Spleen (tissue), 7 donors: ENCODE measurements at regions not wholly inside any gene's neighbourhood (a gene's known extent, or its start where the extent isn't known, plus 50 kb on each side); places are given as distances from the start of the nearest gene placed in this dataset.

ENCODE experiments used
- POLR2A ChIP-seq, 3 donors: fragments of 450-650 bp; IDR thresholded peaks; one replicate each; pipeline ENCODE4 v1.5.1; 2017; ENCODE audit warnings: antibody characterized with exemption in 3 of 3, mild to moderate bottlenecking in 1 of 3
- TF ChIP-seq, protein P1 (sequence below), 11 experiments: fragments of 200-600 bp in 7 of 11; fragments of 450-650 bp in 4 of 11; sonication (generic) in 4 of 11; IDR thresholded peaks in 8 of 11; conservative IDR thresholded peaks in 3 of 11; 1 replicate in 7 of 11; 2 replicates in 4 of 11; pipeline versions ENCODE4 v1.4.0 to v1.8.0; 2016 to 2021; ENCODE audit warnings: antibody characterized with exemption in 11 of 11, inconsistent platforms in 4 of 11, mild to moderate bottlenecking in 1 of 11
- donor health status: DM: no; HTN: no; CAD: no; lungs with moderate emphysema.
- donor health status: DM: no; HTN: no; CAD: no.
- donor health status: DM: no; HTN: no; CAD: no.

DNA sequence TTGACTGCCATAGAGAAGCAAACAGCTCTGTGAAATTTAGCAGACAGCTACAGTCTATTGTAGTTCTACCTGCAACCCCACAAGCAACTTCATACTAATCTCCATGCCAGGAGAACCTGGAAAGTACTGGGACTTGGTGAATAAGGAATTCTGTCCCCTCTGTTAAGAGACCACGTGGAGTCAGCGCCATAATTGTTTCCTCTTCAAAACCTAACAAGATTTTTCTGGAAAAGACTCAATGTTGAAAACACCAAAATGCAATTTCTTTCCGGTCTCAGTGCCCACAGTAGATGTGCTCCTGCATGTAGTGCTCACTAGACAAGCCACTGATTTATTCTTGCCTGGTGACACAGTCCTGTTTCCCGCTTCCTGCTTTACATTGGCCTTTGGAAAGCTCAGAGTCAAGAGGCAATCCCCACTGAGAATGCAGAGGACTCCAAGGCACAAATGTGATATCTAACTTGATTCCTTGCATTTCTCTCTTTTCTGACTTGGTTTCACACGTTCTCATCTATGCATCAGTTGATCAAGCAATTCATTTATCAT lies 268.3 kb downstream of the HIVEP2 start:
- TF ChIP-seq, protein P1, sequence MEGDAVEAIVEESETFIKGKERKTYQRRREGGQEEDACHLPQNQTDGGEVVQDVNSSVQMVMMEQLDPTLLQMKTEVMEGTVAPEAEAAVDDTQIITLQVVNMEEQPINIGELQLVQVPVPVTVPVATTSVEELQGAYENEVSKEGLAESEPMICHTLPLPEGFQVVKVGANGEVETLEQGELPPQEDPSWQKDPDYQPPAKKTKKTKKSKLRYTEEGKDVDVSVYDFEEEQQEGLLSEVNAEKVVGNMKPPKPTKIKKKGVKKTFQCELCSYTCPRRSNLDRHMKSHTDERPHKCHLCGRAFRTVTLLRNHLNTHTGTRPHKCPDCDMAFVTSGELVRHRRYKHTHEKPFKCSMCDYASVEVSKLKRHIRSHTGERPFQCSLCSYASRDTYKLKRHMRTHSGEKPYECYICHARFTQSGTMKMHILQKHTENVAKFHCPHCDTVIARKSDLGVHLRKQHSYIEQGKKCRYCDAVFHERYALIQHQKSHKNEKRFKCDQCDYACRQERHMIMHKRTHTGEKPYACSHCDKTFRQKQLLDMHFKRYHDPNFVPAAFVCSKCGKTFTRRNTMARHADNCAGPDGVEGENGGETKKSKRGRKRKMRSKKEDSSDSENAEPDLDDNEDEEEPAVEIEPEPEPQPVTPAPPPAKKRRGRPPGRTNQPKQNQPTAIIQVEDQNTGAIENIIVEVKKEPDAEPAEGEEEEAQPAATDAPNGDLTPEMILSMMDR (IDR thresholded peaks at IDR 0.05 in 8 of 11, conservative IDR thresholded peaks at IDR 0.05 in 3 of 11) = no peak
- TF ChIP-seq POLR2A (IDR thresholded peaks at IDR 0.05) = no peak
